Endothelial cell (in vitro differentiated cells): ENCODE measurements at regions not wholly inside any gene's neighbourhood (a gene's known extent, or its start where the extent isn't known, plus 50 kb on each side); places are given as distances from the start of the nearest gene placed in this dataset.

ENCODE experiments used
- DNase-seq: peaks from one replicate; pipeline ENCODE4 v3.0.0; 2021; ENCODE audit warnings: low spot score
- H3K27ac Mint-ChIP-seq: one replicate; pipeline ENCODE4 v1.8.0; 2021; ENCODE audit warnings: mixed read lengths, inconsistent platforms; ENCODE audit not compliant: unreplicated experiment
- H3K27me3 Mint-ChIP-seq: one replicate; pipeline ENCODE4 v1.8.0; 2021; ENCODE audit warnings: mild to moderate bottlenecking, moderate library complexity, mixed read lengths, inconsistent platforms; ENCODE audit not compliant: unreplicated experiment
- H3K36me3 Mint-ChIP-seq: one replicate; pipeline ENCODE4 v1.8.0; 2021; ENCODE audit warnings: mild to moderate bottlenecking, low read depth, mixed read lengths, inconsistent platforms; ENCODE audit not compliant: unreplicated experiment
- H3K4me1 Mint-ChIP-seq: one replicate; pipeline ENCODE4 v1.8.0; 2021; ENCODE audit warnings: mild to moderate bottlenecking, mixed read lengths, inconsistent platforms; ENCODE audit not compliant: unreplicated experiment
- H3K4me3 Mint-ChIP-seq: one replicate; pipeline ENCODE4 v1.8.0; 2021; ENCODE audit warnings: mild to moderate bottlenecking, mixed read lengths, inconsistent platforms; ENCODE audit not compliant: unreplicated experiment
- H3K9me3 Mint-ChIP-seq: one replicate; pipeline ENCODE4 v1.8.0; 2021; ENCODE audit warnings: mixed read lengths, inconsistent platforms; ENCODE audit not compliant: unreplicated experiment
- TF ChIP-seq, protein P1 (sequence below): fragments of 200-600 bp; sonication (generic); IDR thresholded peaks from one replicate; pipeline ENCODE4 v1.5.0; 2021; ENCODE audit warnings: antibody characterized with exemption; ENCODE audit not compliant: unreplicated experiment

DNA sequence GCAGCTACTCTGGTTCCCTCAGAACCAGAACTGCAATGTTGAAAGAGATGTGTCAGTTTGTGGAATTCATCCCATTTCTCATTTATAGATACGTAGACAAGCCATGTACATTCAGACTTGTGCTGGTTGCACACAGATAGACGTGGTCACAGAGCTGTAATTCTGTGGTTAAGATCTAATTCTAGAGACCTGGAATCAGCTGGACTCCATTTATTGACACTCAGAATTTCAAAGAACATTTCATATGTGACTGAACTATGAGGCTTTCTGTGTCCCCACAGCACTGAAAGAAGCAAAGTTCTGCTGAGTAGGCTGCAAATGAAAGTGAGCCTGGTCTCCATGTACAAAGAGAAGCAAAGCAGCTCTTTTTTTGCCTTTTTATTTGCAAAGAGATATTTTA lies 220.2 kb upstream of the NAV3 start:
- H3K9me3 Mint-ChIP-seq, result no peaks in the 10 kb centered on the region
- TF ChIP-seq, protein P1, sequence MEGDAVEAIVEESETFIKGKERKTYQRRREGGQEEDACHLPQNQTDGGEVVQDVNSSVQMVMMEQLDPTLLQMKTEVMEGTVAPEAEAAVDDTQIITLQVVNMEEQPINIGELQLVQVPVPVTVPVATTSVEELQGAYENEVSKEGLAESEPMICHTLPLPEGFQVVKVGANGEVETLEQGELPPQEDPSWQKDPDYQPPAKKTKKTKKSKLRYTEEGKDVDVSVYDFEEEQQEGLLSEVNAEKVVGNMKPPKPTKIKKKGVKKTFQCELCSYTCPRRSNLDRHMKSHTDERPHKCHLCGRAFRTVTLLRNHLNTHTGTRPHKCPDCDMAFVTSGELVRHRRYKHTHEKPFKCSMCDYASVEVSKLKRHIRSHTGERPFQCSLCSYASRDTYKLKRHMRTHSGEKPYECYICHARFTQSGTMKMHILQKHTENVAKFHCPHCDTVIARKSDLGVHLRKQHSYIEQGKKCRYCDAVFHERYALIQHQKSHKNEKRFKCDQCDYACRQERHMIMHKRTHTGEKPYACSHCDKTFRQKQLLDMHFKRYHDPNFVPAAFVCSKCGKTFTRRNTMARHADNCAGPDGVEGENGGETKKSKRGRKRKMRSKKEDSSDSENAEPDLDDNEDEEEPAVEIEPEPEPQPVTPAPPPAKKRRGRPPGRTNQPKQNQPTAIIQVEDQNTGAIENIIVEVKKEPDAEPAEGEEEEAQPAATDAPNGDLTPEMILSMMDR, result no peak
- no peak overlapping the region for H3K4me3 Mint-ChIP-seq
- no peaks in the 10 kb centered on the region for H3K27me3 Mint-ChIP-seq
- H3K36me3 Mint-ChIP-seq, result no peaks in the 10 kb centered on the region
- H3K27ac Mint-ChIP-seq, result no peak overlapping the region
- H3K4me1 Mint-ChIP-seq, result peaks cover 13% of the 10 kb centered on the region
- DNase-seq, result no peak

DNA sequence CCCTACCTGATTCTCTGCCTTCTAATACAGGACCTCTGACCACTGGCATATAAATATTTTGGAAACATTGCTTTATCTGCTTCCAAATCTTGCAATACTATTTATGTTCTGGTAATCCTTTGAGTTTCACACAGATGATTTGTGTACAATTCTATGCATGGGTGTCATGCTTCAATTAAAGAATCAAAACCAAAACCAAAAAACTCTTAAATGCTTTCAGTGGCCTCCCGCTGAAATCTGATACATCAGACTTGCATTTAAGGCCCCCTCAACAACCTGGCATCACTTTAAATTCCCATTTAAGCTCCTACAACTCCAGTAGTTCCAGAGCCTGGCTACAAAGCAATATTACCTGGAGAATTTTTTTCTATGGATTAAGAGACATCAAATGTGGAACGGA lies 221.7 kb upstream of the NAV3 start:
- no peak overlapping the region for H3K27ac Mint-ChIP-seq
- no peaks in the 10 kb centered on the region for H3K9me3 Mint-ChIP-seq
- DNase-seq, result no peak
- TF ChIP-seq, protein P1, result no peak
- H3K36me3 Mint-ChIP-seq, result no peaks in the 10 kb centered on the region
- peaks cover 17% of the 10 kb centered on the region for H3K4me1 Mint-ChIP-seq
- H3K27me3 Mint-ChIP-seq, result no peaks in the 10 kb centered on the region
- no peak overlapping the region for H3K4me3 Mint-ChIP-seq

DNA sequence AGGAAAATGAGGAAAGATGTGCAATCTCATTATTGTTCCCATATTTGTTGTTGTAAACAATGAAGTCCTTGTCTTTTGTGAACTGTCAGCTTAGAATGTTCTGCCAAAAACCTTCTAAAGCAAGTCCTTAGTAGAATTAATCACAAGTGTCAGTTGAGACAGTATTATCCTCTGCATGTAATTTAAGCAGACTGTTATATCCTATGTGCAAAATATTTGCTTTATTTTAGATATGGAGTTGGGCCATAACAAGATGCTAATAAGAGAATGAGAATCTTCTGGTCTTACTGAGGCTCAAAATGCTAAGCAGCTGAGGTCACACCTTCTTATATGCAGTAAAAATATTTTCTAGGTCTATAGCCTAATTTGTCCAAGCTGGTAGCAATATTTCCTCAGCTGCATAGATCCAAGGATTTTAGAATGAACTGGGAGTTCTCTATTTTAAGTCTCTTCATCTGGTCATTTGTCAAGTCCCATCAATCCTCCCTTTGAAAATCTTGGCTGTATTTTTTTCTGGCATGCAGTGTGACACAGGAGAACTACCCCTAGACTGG lies 222.3 kb upstream of the NAV3 start:
- no peaks in the 10 kb centered on the region for H3K27me3 Mint-ChIP-seq
- no peak overlapping the region for H3K27ac Mint-ChIP-seq
- TF ChIP-seq, protein P1, result no peak
- H3K9me3 Mint-ChIP-seq, result no peaks in the 10 kb centered on the region
- peaks cover 12% of the 10 kb centered on the region for H3K4me1 Mint-ChIP-seq
- no peak for DNase-seq
- H3K36me3 Mint-ChIP-seq, result no peaks in the 10 kb centered on the region
- H3K4me3 Mint-ChIP-seq, result no peak overlapping the region

DNA sequence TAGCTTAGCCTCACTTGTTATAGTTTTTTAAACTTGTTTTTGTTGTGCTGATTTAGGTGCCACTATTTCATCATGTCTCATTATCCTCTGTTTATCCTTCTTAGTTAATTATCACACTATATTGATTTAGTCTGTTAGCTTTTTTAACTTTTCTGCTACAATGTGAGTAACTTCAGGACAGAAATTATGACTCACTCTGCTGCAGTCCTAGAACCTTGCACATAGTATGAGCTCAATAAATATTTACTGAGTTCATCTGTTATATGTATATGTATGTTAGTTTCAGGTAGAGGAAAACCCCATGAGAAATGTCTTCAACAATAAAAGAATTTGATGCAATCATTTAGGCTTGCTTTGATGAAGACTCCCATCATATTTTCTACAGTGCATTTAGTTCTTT lies 224.3 kb upstream of the NAV3 start:
- peaks cover 4% of the 10 kb centered on the region for H3K4me1 Mint-ChIP-seq
- no peaks in the 10 kb centered on the region for H3K36me3 Mint-ChIP-seq
- no peaks in the 10 kb centered on the region for H3K27me3 Mint-ChIP-seq
- DNase-seq, result no peak
- TF ChIP-seq, protein P1, result no peak
- H3K4me3 Mint-ChIP-seq, result no peak overlapping the region
- no peaks in the 10 kb centered on the region for H3K9me3 Mint-ChIP-seq
- no peak overlapping the region for H3K27ac Mint-ChIP-seq

DNA sequence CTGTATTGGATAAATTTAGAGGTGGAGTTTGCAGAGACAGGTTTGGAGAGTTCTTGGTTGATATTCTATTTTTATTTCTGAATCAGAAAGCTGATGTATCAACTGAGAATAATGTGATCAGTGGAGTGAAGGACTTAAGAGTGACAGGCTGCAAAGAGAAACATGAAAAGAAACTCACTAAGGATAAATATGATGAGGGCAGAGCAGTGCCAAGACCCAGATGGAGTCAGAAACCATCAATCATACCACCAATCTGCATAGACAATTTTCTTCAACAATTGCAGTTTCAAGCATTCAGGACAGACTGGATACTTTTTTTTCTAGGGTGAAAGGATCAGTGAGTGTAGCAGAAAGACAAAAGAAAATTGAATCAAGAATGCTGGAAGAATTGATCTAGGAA lies 226.7 kb upstream of the NAV3 start:
- H3K4me3 Mint-ChIP-seq, result no peak overlapping the region
- peaks cover 4% of the 10 kb centered on the region for H3K4me1 Mint-ChIP-seq
- H3K9me3 Mint-ChIP-seq, result no peaks in the 10 kb centered on the region
- H3K27me3 Mint-ChIP-seq, result no peaks in the 10 kb centered on the region
- H3K27ac Mint-ChIP-seq, result no peak overlapping the region
- TF ChIP-seq, protein P1, result no peak
- no peaks in the 10 kb centered on the region for H3K36me3 Mint-ChIP-seq
- DNase-seq, result no peak
